ENCODE measurements at regions not wholly inside any gene's neighbourhood (a gene's known extent, or its start where the extent isn't known, plus 50 kb on each side); places are given as distances from the start of the nearest gene placed in this dataset.
"Not testable (repeated sequence)": the region's sequence is repeated elsewhere in the genome, so short reads cannot be mapped to it uniquely, and the experiment has no call there.

GRCh38 chr16:7233975-7234374 lies 98.7 kb upstream of the RBFOX1 start:
- no peaks in the 10 kb centered on the region for H3K36me3 ChIP-seq
- H3K9me3 ChIP-seq = no peaks in the 10 kb centered on the region
- no peak for DNase-seq
- no peak for TF ChIP-seq CTCF (IDR thresholded peaks at IDR 0.05)
- H3K4me3 ChIP-seq = no peak overlapping the region
- no peaks in the 10 kb centered on the region for H3K27me3 ChIP-seq
- intact Hi-C loops (cut with DNase I) = no loop called here
- H3K4me1 ChIP-seq = no peaks in the 10 kb centered on the region
- no peak overlapping the region for H3K27ac ChIP-seq
- no peak overlapping the region for H3K9ac ChIP-seq (ENCODE audit: low read depth in 2 of 2, low read length in 2 of 2)

- DNase-seq = no peak
- no peaks in the 10 kb centered on the region for H3K27me3 ChIP-seq
- no peak overlapping the region for H3K9ac ChIP-seq (ENCODE audit: low read depth in 2 of 2, low read length in 2 of 2)
- H3K4me3 ChIP-seq = no peak overlapping the region
- H3K36me3 ChIP-seq = no peaks in the 10 kb centered on the region
- no peak overlapping the region for H3K27ac ChIP-seq
- H3K9me3 ChIP-seq = no peaks in the 10 kb centered on the region
- intact Hi-C loops (cut with DNase I) = no loop called here
- TF ChIP-seq CTCF (IDR thresholded peaks at IDR 0.05) = no peak
- no peaks in the 10 kb centered on the region for H3K4me1 ChIP-seq
Observed at GRCh38 chr16:7231762-7232161, 100.9 kb upstream of the RBFOX1 start.

GRCh38 chr16:7229433-7230218 lies 103.0 kb upstream of the RBFOX1 start:
- H3K36me3 ChIP-seq; H3K4me3 ChIP-seq; intact Hi-C loops (cut with DNase I); H3K9me3 ChIP-seq; H3K4me1 ChIP-seq; DNase-seq; H3K27me3 ChIP-seq; H3K9ac ChIP-seq (ENCODE audit: low read depth in 2 of 2, low read length in 2 of 2); H3K27ac ChIP-seq: not testable (repeated sequence)

GRCh38 chr16:7227229-7227721 lies 105.4 kb upstream of the RBFOX1 start:
- no peak for TF ChIP-seq CTCF (IDR thresholded peaks at IDR 0.05)
- no peaks in the 10 kb centered on the region for H3K27me3 ChIP-seq
- no peak overlapping the region for H3K9ac ChIP-seq (ENCODE audit: low read depth in 2 of 2, low read length in 2 of 2)
- no peak overlapping the region for H3K4me3 ChIP-seq
- intact Hi-C loops (cut with DNase I) = no loop called here
- H3K27ac ChIP-seq = no peak overlapping the region
- H3K9me3 ChIP-seq = no peaks in the 10 kb centered on the region
- no peaks in the 10 kb centered on the region for H3K36me3 ChIP-seq
- no peak for DNase-seq
- H3K4me1 ChIP-seq = no peaks in the 10 kb centered on the region

GRCh38 chr16:7221157-7221556 lies 111.5 kb upstream of the RBFOX1 start:
- intact Hi-C loops (cut with DNase I) = no loop called here
- H3K27ac ChIP-seq = no peak overlapping the region
- no peaks in the 10 kb centered on the region for H3K4me1 ChIP-seq
- no peaks in the 10 kb centered on the region for H3K9me3 ChIP-seq
- DNase-seq = no peak
- TF ChIP-seq CTCF (IDR thresholded peaks at IDR 0.05) = no peak
- H3K4me3 ChIP-seq = no peak overlapping the region
- H3K27me3 ChIP-seq = no peaks in the 10 kb centered on the region
- no peaks in the 10 kb centered on the region for H3K36me3 ChIP-seq
- no peak overlapping the region for H3K9ac ChIP-seq (ENCODE audit: low read depth in 2 of 2, low read length in 2 of 2)

GRCh38 chr16:7218936-7219335 lies 113.7 kb upstream of the RBFOX1 start:
- H3K9ac ChIP-seq (ENCODE audit: low read depth in 2 of 2, low read length in 2 of 2) = no peak overlapping the region
- no peak for DNase-seq
- intact Hi-C loops (cut with DNase I) = no loop called here
- TF ChIP-seq CTCF (IDR thresholded peaks at IDR 0.05) = no peak
- no peak overlapping the region for H3K4me3 ChIP-seq
- no peaks in the 10 kb centered on the region for H3K27me3 ChIP-seq
- H3K36me3 ChIP-seq = no peaks in the 10 kb centered on the region
- no peak overlapping the region for H3K27ac ChIP-seq
- H3K9me3 ChIP-seq = no peaks in the 10 kb centered on the region
- H3K4me1 ChIP-seq = no peaks in the 10 kb centered on the region

All from colonic mucosa (tissue), 4 donors.